GM23248 (cell line): ENCODE measurements at regions not wholly inside any gene's neighbourhood (a gene's known extent, or its start where the extent isn't known, plus 50 kb on each side); places are given as distances from the start of the nearest gene placed in this dataset.
"Not testable (repeated sequence)": the region's sequence is repeated elsewhere in the genome, so short reads cannot be mapped to it uniquely, and the experiment has no call there.

Source experiments
- EZH2 ChIP-seq: fragments of 200-600 bp; sonication (generic); IDR thresholded peaks from 2 replicates; pipeline ENCODE4 v1.6.1; 2018; ENCODE audit warnings: antibody characterized with exemption, mild to moderate bottlenecking; ENCODE audit not compliant: insufficient read depth, poor library complexity, severe bottlenecking
- EZH2phosphoT487 ChIP-seq: fragments of 200-600 bp; sonication (generic); IDR thresholded peaks from 2 replicates; pipeline ENCODE4 v1.6.1; 2018; ENCODE audit warnings: antibody characterized with exemption, moderate library complexity, mild to moderate bottlenecking, low read depth; ENCODE audit not compliant: insufficient read depth

GRCh38 chr17:70331066-70331465, 161.7 kb downstream of the KCNJ2 start:
- TF ChIP-seq EZH2phosphoT487, EZH2: not testable (repeated sequence)
